Choroid plexus epithelial cell (primary cell): ENCODE measurements at regions not wholly inside any gene's neighbourhood (a gene's known extent, or its start where the extent isn't known, plus 50 kb on each side); places are given as distances from the start of the nearest gene placed in this dataset.
"Not testable (repeated sequence)": the region's sequence is repeated elsewhere in the genome, so short reads cannot be mapped to it uniquely, and the experiment has no call there.

Source experiments
- DNase-seq: peaks from one replicate; pipeline ENCODE4 v3.0.0-alpha.2; 2010; ENCODE audit warnings: low read depth
- H3K4me3 ChIP-seq: 2 replicates; pipeline ENCODE4 v1.5.1; 2011; ENCODE audit warnings: low read depth, mild to moderate bottlenecking, control low read depth, low read length, moderate library complexity
- TF ChIP-seq, protein P1 (sequence below): conservative IDR thresholded peaks from 2 replicates; pipeline ENCODE4 v1.5.1; 2011; ENCODE audit warnings: low read depth, mild to moderate bottlenecking, control low read depth, inconsistent platforms, low read length, moderate library complexity

DNA sequence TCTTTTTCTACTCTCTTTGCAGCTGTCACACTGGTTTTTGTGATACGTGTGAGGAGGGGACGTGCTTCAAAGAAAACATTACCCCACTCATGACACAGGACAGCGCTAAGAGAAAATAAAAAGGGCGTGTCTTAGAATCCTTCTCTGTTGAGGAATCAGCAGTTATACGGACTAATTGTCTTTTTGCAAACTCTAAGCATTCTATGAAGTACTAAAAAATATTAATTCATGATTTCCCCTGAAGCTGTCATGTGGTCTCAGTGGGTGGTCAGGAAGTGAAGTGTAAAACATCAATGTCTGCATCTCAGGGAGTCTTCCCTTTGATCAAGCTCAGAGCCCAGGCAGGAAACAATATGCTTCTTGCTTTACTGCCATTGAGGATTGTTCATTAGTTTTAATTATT lies 117.5 kb upstream of the CRBN start:
- H3K4me3 ChIP-seq, result no peak overlapping the region
- TF ChIP-seq, protein P1, sequence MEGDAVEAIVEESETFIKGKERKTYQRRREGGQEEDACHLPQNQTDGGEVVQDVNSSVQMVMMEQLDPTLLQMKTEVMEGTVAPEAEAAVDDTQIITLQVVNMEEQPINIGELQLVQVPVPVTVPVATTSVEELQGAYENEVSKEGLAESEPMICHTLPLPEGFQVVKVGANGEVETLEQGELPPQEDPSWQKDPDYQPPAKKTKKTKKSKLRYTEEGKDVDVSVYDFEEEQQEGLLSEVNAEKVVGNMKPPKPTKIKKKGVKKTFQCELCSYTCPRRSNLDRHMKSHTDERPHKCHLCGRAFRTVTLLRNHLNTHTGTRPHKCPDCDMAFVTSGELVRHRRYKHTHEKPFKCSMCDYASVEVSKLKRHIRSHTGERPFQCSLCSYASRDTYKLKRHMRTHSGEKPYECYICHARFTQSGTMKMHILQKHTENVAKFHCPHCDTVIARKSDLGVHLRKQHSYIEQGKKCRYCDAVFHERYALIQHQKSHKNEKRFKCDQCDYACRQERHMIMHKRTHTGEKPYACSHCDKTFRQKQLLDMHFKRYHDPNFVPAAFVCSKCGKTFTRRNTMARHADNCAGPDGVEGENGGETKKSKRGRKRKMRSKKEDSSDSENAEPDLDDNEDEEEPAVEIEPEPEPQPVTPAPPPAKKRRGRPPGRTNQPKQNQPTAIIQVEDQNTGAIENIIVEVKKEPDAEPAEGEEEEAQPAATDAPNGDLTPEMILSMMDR, result no peak
- no peak for DNase-seq

DNA sequence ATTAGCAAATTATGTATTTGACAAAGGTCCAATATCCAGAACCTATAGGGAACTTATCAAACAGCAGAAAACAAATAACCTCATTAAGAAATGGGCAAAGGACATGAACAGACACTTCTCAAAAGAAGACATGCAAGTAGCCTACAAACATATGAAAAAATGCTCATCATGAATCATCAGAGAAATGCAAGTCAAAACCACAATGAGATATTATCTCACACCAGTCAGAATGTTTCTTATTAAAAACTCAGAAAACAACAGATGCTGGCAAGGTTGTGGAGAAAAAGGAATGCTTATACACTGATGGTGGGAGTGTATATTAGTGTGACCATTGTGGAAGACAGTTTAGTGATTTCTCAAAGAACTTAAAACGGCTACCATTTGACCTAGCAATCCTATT lies 116.1 kb upstream of the CRBN start:
- no peak for DNase-seq
- TF ChIP-seq, protein P1, result no peak
- no peak overlapping the region for H3K4me3 ChIP-seq

DNA sequence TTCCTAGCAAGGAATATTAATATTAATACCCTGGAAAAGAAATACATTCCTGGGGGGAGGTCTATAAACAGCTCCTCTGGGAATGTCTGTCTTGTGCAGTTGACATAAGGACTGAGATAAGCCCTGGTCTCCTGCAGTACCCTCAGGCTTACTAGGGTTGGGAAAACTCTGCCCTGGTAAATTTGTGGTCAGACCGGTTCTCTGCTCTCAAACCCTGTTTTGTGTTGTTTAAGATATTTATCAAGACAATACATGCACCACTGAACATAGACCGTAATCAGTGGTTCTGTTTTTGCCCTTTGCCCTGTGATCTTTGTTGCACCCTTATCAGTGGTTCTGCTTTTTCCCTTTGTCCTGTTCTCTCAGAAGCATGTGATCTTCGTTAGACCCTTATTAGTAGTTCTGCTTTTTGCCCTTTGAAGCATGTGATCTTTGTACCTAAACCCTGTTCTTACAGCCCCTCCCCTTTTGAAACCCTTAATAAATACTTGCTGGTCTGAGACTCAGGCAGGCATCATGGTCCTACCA lies 112.3 kb upstream of the CRBN start:
- not testable (repeated sequence) for DNase-seq, H3K4me3 ChIP-seq

DNA sequence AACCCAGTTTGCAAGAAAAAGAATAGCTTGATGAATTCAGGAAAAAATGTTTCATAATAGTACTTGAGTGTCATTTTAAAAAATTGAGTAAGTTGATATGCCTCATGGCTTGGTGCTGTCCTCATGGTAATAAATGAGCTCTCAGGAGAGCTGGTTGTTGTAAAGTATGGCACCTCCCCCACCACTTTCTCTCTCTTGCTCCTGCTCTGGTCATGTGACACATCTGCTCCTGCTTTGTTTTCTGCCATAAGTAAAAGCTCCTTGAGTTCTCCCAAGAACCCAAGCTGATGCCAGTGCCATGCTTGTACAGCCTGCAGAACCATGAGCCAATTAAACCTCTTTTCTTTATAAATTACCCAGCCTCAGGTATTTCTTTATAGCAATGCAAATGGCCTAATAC lies 108.8 kb upstream of the CRBN start:
- TF ChIP-seq, protein P1, result no peak

DNA sequence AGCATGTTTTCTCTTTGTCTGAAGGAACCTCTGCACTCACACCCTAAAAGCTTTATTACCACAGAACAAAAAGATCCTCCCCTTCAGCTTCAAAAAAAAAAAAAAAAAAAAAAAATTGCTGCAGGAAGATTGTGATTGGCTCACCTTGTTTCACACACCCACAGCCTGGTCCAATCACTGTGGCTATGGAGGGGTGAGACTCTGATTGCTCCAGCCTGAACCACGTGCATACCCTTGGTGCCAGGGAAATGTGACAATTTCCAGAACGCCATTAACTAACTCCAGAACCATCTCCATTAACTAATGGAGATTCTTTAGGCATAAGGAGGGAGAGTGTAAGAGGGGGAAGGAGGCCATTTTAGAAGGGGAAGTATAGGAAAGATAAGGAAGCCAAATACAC lies 106.5 kb upstream of the CRBN start:
- DNase-seq, result no peak
- TF ChIP-seq, protein P1, result no peak

More for the DNA sequence above, 108.8 kb upstream of the CRBN start:
- DNase-seq, result no peak
- no peak overlapping the region for H3K4me3 ChIP-seq

DNA sequence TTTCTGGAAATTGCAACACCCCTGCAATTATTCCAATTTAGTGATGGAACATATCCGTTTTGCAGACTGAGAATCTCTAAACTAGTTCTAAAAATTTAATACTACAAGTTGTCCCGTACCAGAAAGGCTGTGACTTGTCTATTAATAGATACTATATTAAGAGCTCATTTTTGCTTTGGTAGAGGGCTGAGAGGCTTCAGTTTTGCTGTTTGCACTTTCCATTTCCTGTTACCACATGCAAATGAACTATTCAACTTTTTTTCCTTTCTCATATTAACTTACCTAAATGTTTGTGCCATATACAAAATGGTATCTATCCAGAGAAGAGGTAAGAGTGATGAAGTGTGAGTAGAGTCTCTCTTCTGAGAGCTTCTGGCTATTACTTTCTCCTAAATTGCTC lies 101.5 kb upstream of the CRBN start:
- TF ChIP-seq, protein P1, result no peak
- no peak overlapping the region for H3K4me3 ChIP-seq

More for the DNA sequence above, 106.5 kb upstream of the CRBN start:
- H3K4me3 ChIP-seq, result no peak overlapping the region

DNA sequence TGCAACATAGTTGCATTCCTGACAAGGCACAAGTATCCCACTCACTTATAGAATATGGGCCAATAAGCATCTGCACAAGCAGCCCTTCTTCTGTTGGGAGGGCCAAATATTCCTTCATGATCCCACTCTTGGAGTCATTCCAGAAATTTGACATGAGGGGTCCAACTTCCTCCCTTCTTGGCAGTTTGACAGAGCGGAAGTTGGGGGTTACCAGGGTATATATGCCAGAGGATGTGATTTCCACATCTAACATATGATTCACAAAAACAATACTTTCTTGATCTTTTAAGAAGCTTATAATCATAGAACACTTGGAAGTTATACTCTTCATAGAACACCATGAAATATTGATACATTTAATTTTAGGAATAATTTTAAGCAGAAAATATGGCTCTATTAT lies 100.9 kb upstream of the CRBN start:
- no peak for DNase-seq
- no peak overlapping the region for H3K4me3 ChIP-seq
- TF ChIP-seq, protein P1, result no peak

More for the DNA sequence above, 101.5 kb upstream of the CRBN start:
- DNase-seq, result no peak
